EH (cell line): ENCODE measurements at regions not wholly inside any gene's neighbourhood (a gene's known extent, or its start where the extent isn't known, plus 50 kb on each side); places are given as distances from the start of the nearest gene placed in this dataset.

Source experiments
- DNase-seq: peaks from one replicate; pipeline ENCODE4 v3.0.0-alpha.2; 2015; ENCODE audit warnings: low read depth

DNA sequence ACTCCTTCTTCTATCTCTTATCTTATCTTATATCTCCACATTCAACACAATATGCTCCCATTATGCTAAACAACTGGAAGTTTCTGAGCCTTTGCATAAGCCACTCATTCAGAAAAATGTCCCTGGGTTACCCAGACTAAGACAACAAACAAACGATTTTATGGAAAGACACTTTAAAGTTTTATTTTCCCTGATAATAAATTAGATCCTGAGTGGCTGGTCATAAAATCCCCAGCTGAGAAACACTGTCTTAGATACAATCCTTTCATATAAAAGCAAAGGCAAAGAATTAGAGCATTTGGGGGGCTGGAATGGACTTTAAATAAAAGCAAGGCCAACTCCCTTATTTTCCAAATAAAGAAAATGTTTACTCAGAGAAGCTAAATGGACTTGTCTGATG lies 322.3 kb downstream of the GBE1 start:
- DNase-seq, result no peak

DNA sequence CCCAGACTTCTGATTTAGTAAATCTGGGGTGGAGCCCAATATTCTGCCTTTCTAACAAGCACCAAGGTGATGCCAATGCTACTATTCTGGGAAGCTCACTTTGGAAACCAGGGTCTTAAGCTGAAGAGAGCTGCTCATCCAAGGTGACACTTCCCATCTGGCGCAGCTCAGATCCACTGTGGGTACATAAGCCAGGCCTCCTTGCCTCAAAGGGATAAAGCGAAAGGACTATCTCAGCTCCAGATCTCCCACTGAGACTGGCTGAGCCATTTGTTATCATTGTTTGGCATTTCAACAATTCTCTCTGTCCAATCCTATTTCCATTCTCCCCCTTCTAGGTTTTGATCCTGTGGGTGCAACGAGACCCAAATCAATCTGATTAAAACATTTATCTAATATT lies 323.8 kb downstream of the GBE1 start:
- DNase-seq, result no peak

DNA sequence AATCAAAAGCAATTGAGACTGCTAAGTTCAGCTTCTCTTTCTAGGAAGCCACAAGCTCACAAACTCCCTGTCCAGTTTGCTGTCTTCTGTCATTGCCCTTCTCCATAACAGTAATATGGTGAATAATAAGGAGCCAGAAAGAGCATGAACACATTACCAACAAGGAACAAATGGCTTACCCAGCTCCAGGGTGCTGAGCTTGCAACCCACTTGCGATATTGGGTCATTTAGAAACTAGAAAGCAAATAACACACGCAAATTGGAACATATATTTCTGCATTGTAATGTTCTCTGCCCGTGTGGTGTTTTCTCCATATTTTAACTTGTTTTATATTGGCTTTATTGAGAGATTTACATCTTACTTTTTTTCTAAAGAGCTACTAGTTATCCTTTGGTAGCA lies 325.3 kb downstream of the GBE1 start:
- DNase-seq, result no peak

DNA sequence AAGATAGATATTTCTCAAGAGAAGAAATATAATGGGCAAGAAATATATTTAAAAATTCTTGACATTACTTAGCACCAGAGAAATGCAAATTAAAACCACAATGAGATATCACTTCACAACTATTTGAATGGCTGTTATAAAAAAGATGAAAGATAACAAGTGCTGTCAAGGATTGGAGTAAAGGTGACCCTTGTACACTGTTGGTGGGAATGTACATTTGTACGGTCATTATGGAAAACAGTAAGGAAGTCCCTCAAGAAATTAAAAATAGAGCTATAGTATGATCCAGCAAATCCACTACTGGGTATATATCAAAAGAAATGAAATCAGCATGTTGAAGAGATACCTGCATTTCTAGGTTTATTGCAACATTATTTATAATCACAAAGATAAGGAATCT lies 326.4 kb downstream of the GBE1 start:
- DNase-seq, result no peak

DNA sequence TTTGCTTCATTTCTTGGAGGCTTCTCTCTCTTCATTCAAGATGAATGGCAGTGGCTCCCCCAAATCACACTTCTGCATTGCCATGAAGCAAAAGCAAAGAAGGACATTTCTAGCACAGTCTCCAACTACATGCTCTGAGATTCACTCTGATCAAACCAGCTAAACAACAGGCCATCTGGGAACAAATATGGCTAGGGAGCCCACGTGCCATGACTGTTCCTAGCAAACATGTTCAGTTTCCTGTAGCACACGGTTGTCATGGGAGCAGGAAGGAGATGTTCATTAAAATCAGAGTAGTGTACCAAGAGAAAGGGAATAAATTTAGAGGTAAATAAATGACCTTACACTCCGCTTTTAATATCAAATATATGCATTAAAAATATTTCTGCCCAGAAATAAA lies 327.3 kb downstream of the GBE1 start:
- DNase-seq, result no peak

- no peak for DNase-seq
These were observed 327.8 kb downstream of the GBE1 start for GRCh38 chr3:81433675-81434074.

GRCh38 chr3:81432456-81432855 lies 329.0 kb downstream of the GBE1 start:
- no peak for DNase-seq

DNA sequence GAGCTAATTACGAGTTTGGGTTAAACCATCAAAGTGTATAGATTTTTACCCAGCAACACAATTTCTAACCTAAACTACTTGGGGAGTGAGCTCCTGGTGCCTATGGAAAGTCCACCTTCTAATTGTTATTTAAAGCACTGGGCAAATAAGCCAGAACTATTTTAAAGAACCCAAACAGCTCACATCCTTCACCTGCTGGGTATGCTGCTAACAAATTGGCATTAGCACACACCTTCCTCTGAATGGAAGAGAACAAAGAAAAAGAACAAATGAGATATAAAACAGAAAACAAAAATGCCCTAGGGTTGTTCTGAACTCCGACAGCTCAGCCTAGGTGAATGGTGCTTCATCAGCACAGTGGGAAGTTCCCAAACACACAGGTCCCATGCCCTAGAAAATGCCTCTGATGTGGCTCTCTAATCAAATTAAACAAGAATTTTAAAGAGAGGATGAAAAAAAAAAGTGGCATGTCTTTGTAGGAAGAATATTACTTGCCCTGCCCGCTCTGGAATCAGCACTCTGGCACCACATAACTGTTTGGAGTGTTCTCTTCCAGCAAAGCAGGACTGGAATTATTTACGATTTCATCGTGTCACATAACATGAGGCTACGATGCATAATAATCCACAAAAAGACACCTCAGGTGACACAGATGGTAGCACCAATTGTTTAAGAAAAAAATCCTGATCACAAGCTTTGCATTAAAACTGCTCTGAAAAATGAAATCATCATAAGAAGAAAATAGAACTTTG lies 334.4 kb downstream of the GBE1 start:
- DNase-seq, result no peak

GRCh38 chr3:81425198-81425868 lies 336.1 kb downstream of the GBE1 start:
- peak; percentile 58 for DNase-seq

GRCh38 chr3:81419228-81419627 lies 342.2 kb downstream of the GBE1 start:
- DNase-seq, result peak; percentile 14

GRCh38 chr3:81416812-81417211 lies 344.6 kb downstream of the GBE1 start:
- no peak for DNase-seq

GRCh38 chr3:81406318-81406717 lies 355.1 kb downstream of the GBE1 start:
- DNase-seq, result no peak

DNA sequence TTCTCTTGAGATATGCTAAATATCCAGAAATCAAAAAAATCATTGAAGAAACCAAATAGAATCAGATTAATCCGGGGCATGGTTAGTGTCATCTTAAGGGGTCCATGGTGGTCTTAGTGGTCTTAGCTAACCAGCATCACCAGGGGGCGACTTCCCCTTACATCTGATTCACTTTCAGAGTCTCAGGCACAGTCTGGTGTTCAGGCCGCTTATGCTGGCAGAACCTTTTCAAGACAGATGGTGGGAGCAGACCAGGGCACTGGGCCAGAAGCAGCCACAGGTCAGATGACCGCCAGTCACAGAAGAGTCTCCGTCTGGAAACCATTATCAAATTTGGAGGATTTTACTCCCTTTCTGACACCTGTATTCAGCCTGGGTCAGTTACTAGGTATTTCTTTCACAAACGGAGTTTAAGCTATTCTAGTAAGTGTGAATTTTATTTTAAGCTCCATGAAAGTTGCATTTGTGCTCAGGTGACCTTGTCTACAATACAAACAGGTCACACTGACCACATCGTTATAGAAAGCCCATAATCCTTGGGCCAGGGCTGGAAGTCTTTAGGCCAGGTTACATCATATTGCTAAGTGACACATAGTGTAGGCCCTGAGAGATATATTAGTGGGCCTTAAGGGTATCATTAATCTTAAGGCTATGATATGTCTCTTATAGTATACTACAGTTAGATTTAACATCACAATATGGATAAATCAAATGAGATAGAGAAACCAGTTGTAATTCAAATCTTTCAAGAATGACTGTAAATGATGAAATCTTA lies 365.5 kb downstream of the GBE1 start:
- no peak for DNase-seq

DNA sequence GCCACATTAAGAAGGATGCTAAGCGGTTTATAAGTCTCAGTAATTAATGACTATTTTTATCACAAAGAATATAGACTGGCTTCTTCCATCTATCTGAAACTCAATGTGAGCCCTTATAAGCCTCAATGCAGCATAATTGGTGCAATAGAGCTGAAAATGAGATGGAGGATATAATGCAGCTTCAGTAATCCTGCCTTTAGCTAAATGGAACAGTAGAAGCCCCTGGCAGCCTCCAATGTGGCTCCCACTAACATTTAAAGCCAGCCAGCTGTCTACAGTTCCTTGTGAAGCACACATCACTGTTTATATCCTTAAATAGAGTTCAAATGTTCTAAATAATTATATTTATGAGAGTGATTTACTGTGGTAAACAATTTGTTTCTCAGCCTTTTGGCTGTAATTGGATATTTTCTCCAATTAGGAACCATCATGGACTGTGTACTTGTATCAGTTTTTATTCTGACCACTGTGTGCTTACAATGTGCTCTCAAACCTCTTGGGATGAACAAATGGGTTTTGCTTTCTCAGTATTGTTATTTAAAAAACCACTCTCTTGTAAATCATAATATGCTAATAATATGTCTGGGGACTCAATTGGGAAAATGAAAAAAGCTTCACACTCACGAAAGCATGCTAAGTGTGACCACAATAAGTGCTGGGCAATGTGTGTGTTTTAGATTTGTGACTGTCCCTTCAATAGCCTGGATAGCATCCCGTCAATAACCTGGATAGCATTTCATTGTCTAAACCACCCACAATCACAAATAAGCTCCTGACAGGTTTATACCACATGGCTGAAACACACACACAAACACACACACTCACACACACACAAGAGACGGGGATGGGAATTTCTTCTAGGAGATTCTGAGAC lies 366.6 kb downstream of the GBE1 start:
- no peak for DNase-seq

DNA sequence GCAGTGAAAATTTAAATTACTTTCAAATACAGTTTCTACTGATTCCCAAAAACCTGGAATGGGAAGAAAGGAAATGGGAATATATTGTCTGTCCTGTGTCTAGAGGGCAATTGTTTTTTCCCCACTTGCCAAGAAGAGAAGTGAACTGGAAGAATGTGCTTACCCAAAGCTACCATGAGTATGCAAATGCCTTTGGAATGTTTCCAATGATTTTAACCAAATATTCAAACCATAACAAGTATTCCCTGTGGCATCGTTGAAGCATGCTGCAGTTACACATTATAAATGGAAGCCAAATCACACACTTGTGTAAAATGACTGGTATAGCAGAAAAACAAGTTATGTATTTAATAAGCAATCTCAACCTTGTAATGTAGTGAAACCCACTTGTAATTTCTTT lies 368.2 kb downstream of the GBE1 start:
- DNase-seq, result no peak

DNA sequence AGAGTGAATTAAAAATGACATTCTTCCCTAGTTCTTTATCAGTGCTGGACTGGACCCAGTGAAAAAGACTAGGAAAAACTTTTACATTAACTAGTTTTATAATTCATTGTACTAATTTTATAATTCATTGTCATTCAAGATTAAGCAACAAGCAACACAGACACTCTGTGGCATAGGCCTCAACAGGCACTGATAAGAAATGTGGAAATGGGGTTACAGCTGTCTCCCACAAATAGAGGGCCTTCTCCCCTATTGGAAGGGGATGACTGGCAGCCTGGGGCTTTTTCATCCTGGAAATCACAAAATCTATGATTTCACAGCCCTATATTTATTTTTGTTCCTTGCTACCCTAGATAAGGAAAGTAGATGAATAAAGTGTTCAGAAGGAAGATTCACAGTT lies 370.6 kb downstream of the GBE1 start:
- DNase-seq, result no peak

- no peak for DNase-seq
These were observed 373.3 kb downstream of the GBE1 start for GRCh38 chr3:81388191-81388590.

- no peak for DNase-seq
These were observed 379.0 kb downstream of the GBE1 start for GRCh38 chr3:81382470-81382869.

DNA sequence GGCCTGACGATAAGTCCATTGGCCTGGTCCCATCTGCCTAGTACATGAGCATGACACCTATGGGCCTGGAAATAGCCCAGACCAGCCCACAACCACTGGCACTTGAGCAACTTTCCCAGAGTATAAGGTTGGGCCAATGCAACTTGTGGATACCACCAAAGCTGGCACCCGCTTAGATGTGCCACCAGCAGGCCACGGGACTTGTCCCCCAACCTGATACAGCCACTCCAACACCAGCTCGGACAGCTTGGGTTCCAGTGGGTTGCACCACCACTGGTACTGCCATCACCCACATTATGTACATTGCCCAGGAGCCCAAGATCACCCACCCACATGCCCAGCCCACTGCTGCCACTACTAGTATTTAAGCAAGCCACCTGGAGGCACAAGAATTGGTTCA lies 381.2 kb downstream of the GBE1 start:
- DNase-seq, result no peak

DNA sequence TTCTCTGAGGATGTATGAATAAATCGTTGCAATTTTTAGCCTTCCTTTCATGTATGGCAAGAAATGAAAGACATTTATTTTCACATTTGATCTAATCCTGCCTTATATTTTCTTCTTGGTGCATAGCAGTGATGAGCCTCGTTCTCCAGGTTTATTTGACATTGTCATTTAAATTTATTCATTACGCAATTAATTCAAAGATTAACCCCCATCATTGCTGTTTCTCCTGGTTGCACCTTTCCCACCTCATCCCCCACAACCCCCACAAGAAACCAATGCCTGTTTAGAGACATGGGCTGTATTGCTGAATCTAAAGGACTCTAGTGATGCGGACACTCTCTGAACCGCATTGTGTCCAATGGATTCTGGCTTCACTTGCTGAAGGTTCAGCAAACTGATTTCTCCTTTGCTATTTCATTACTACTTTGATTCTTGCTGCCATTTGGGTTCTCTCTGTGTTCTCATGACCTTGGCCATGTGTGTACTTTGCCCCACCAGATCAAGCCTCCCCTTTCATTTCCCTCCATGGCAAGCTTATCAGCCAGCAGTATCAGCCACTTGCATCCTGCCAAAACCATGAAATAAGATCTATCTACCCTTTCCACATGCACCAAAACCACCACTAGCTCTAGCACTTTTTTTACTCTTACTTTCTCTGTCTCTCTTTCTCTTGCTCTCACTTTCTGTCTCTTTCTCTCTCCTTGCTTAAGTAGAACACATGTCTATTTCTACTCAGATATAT lies 382.7 kb downstream of the GBE1 start:
- DNase-seq, result no peak

DNA sequence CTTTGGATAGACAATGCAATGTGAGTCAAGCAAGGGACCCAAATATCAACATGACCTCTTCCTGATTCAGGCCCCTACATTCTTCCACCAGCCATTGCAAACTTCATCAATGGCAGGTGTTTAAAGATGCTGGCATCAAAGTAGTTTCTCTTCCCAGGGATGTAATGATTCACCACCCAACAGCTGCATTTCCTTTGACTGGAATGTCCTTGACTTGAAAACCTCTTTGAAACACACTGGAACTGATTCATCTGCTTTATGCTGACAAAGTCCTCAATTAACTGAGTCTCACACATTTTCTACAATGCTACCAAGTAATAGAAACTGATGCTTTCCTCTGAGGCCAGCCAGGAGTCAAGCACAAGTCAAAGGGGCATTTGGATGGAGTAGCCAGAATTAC lies 385.5 kb downstream of the GBE1 start:
- no peak for DNase-seq
